ENCODE measurements at regions not wholly inside any gene's neighbourhood (a gene's known extent, or its start where the extent isn't known, plus 50 kb on each side); places are given as distances from the start of the nearest gene placed in this dataset.

GRCh38 chr5:14069021-14069420, 74.1 kb upstream of the TRIO start:
- TF ChIP-seq CTCF (IDR thresholded peaks at IDR 0.05) = no peak
- intact Hi-C loops (cut with DNase I) = no loop called here
- Histone ChIP-seq H3K9me3 (no peaks in the 10 kb centered on the region), H3K9ac (ENCODE audit: low read depth in 2 of 2, low read length in 2 of 2) (no peak overlapping the region), H3K27ac (no peak overlapping the region), H3K27me3 (no peaks in the 10 kb centered on the region), H3K4me3 (no peak overlapping the region), H3K4me1 (no peaks in the 10 kb centered on the region), H3K36me3 (no peaks in the 10 kb centered on the region)
- DNase-seq = no peak

DNA sequence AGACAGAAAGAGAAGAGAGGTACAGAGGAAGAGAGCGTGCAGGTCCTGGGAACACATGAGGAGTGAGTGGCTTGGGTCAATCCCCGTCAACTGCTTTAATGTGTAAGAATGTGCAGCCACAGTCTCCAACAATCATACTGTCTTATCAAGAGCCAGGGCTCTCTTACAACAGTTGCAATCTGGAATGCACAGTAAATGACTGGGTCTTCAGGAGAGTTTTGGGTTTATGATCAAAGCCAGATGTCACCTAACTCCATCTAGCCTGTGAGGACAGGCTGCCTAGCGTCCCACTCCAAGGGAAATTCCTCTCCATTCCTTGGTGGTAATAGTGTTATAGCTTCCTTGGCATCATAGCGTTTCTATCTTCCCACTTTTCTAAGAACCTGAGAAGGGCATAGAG, 75.0 kb upstream of the TRIO start:
- DNase-seq = no peak
- H3K4me3 ChIP-seq = no peak overlapping the region
- intact Hi-C loops (cut with DNase I) = no loop called here

DNA sequence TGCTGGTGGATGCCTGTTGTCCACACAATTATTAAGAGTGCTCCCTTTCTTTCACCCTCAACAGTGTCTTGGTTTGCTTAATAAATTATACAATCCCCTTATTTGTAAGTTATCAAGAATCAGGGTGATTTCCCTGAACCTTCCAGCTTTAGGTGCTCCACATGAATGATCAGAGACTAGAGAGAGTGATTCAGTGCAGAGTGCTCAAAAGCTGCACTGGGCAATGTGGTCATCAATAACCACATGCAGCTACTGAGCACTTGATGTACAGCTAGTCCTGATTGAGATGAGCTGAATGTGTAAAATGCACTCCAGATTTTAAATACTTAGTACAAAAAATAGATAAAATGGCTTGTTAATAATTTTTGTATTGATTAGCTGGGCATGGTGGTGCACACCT, 76.8 kb upstream of the TRIO start:
- H3K36me3 ChIP-seq = no peaks in the 10 kb centered on the region
- intact Hi-C loops (cut with DNase I) = no loop called here

More for the DNA sequence above, 75.0 kb upstream of the TRIO start:
- H3K9me3 ChIP-seq = no peaks in the 10 kb centered on the region
- no peak overlapping the region for H3K27ac ChIP-seq
- TF ChIP-seq CTCF (IDR thresholded peaks at IDR 0.05) = no peak
- H3K9ac ChIP-seq (ENCODE audit: low read depth in 2 of 2, low read length in 2 of 2) = no peak overlapping the region
- no peaks in the 10 kb centered on the region for H3K4me1 ChIP-seq
- H3K27me3 ChIP-seq = no peaks in the 10 kb centered on the region
- H3K36me3 ChIP-seq = no peaks in the 10 kb centered on the region

GRCh38 chr5:14064841-14065240, 78.3 kb upstream of the TRIO start:
- Histone ChIP-seq H3K9ac (ENCODE audit: low read depth in 2 of 2, low read length in 2 of 2) (no peak overlapping the region), H3K4me3 (no peak overlapping the region), H3K4me1 (no peaks in the 10 kb centered on the region), H3K9me3 (no peaks in the 10 kb centered on the region), H3K36me3 (no peaks in the 10 kb centered on the region), H3K27ac (no peak overlapping the region), H3K27me3 (no peaks in the 10 kb centered on the region)
- DNase-seq = no peak
- no peak for TF ChIP-seq CTCF (IDR thresholded peaks at IDR 0.05)
- intact Hi-C loops (cut with DNase I) = no loop called here

More for the DNA sequence above, 76.8 kb upstream of the TRIO start:
- H3K4me3 ChIP-seq = no peak overlapping the region
- H3K9me3 ChIP-seq = no peaks in the 10 kb centered on the region
- H3K9ac ChIP-seq (ENCODE audit: low read depth in 2 of 2, low read length in 2 of 2) = no peak overlapping the region
- TF ChIP-seq CTCF (IDR thresholded peaks at IDR 0.05) = no peak
- H3K27me3 ChIP-seq = no peaks in the 10 kb centered on the region
- DNase-seq = no peak
- H3K27ac ChIP-seq = no peak overlapping the region
- H3K4me1 ChIP-seq = no peaks in the 10 kb centered on the region

- intact Hi-C loops (cut with DNase I) = no loop called here
- H3K27me3 ChIP-seq = no peaks in the 10 kb centered on the region
Observed at GRCh38 chr5:14063691-14064090, 79.5 kb upstream of the TRIO start.

More at GRCh38 chr5:14063691-14064090, 79.5 kb upstream of the TRIO start:
- H3K9ac ChIP-seq (ENCODE audit: low read depth in 2 of 2, low read length in 2 of 2) = no peak overlapping the region
- no peak for DNase-seq
- H3K9me3 ChIP-seq = no peaks in the 10 kb centered on the region
- H3K36me3 ChIP-seq = no peaks in the 10 kb centered on the region
- no peaks in the 10 kb centered on the region for H3K4me1 ChIP-seq
- TF ChIP-seq CTCF (IDR thresholded peaks at IDR 0.05) = no peak
- H3K27ac ChIP-seq = no peak overlapping the region
- no peak overlapping the region for H3K4me3 ChIP-seq
